GM19452 (cell line): ENCODE measurements at regions not wholly inside any gene's neighbourhood (a gene's known extent, or its start where the extent isn't known, plus 50 kb on each side); places are given as distances from the start of the nearest gene placed in this dataset.

Experiments
- ATAC-seq: cut with Tn5 transposase; IDR thresholded peaks from one replicate; pipeline ENCODE4 v1.9.1; 2021; ENCODE audit not compliant: unreplicated experiment

- ATAC-seq: no peak
These were observed 321.0 kb upstream of the RTL1 start for GRCh38 chr14:101224356-101225156.

- ATAC-seq: no peak
These were observed 321.9 kb upstream of the RTL1 start for GRCh38 chr14:101225157-101226152.

GRCh38 chr14:101226265-101226602, 322.7 kb upstream of the RTL1 start:
- ATAC-seq: no peak

- no peak for ATAC-seq
These were observed 323.3 kb upstream of the RTL1 start for GRCh38 chr14:101226603-101227425.

- ATAC-seq: no peak
These were observed 324.4 kb upstream of the RTL1 start for GRCh38 chr14:101227611-101228594.

DNA sequence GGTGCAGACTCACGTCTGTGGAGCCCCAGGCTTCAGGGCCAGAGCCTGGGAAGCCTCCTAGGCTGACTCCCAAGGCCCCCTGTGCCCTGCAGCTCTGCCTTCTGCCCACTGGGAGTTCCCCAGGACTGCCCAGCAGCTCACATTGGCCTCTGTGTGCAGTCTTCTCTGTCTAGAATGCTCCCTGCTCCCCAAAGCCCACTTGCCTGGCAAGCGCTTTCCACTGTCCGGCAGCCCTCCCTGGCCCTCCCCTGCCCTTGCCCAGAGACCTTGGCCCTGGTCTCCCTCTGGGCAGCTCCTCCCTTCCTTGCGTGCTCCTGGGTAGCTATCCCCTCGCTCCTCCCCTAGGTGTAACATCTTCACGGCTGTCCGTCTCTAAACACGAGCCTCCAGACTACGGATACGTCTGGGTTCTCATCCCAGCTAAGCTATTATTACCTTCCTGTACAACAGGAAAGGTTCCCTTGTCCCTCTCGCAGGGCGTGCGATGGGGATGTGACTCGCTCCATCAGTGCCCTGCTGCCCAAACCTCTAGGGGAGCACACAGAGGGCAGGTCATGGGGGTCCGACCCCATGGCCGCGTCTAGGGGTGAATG, 325.5 kb upstream of the RTL1 start:
- ATAC-seq: no peak

DNA sequence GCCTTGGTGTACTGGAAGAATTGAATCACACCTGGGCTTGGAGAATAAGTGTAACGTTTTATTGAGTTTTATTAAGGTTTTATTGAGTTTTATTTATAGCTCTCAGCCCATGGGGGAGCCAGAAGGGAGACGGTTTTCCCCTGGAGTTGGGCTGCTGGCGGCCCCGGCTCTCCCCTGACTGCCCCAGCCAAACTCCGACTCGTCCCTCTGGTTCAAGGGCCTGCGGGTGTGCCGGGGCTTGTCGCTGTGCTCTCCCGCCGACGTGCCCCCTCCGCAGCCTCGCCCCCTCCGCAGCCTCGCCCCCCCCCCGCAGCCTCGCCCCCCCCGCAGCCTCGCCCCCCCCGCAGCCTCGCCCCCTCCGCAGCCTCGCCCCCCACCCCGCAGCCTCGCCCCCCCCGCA, 326.1 kb upstream of the RTL1 start:
- ATAC-seq: no peak

- ATAC-seq: no peak
These were observed 326.8 kb upstream of the RTL1 start for GRCh38 chr14:101230161-101230850.

DNA sequence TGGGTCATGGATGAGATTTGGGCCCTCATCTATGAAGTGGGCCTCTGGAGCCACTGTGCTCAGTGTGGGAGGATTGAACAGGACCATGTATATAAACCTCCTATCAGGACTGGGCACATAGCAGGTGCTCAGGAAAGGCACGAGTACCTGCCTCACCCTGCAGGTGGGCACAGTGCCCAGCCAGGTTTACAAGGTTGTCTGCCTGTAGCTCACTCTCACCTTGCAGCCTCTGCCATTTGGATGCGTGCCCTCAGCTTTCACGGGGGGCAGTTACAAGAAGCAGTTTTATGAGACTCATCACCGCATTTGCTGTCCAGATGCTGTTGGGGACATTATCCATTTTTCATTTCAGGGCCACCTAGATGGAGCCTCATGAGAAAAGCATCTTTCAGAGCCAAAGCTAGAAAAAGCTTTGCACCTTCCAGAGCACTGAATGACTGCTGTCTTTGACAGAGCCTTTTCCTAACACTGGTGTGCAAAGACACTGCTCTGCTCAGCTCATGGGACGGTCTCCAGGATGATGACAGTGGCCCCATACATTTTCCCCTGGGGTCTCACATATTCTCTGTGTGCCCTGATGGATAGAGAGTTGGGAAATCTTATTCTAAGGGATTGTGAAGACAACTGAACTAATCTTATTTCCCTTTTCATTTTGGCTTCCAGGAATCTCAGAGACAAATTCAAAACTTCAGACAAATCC, 327.5 kb upstream of the RTL1 start:
- ATAC-seq: no peak

- no peak for ATAC-seq
These were observed 328.3 kb upstream of the RTL1 start for GRCh38 chr14:101231828-101232227.

DNA sequence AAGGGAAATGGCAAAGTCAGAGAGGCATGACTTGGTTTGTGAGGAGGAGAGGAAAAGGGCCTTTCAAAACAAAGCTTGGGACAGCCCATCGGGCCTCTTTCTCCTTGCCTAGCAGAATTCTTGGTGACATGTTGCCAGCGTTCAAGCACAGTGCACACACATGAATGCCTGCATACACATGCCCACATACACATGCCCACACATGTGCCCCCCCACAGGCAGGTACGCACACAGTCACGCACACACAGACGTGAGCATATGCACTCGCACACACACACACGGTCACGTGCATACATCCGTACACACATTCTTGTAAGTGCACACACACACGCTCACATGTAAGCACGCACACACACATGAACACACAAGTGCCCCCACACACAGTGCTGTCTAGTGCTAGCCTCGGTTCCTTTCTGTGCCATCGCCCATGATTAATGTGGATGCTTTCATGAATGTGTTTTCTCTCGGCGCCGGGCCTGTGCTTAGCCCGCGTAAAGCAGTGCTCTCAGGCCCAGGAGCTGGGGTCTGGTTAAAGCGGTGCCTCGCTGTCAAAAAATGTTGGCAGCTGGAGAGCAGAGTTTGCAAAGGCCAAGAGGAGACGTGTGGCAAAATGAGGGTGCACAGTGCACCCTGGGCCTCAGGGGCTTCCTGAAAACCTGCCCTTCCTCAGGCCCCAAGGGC, 328.8 kb upstream of the DIO3 start:
- no peak for ATAC-seq

- ATAC-seq: no peak
These were observed 328.3 kb upstream of the DIO3 start for GRCh38 chr14:101233021-101233366.

GRCh38 chr14:101233391-101233790, 327.9 kb upstream of the DIO3 start:
- ATAC-seq: no peak

DNA sequence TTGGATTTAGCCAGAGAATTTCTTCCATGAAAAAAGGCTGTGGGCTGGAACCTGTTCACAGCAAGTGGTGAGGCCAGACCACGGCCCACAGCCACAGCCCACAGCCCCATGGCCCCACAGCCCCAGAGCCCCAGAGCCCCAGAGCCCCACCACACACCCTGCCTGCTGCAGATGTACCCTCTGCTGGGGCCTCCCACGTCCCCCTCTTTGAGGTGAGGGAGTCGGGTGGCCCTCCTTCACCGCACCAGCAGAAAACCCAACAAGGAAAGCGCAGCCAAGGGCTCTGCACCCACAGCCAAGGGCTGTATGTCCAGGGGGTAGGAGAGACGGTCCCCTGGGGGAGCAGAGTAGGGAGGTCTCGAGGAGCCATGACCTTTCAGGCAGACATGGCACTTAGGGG, 327.5 kb upstream of the DIO3 start:
- no peak for ATAC-seq

- no peak for ATAC-seq
These were observed 326.9 kb upstream of the DIO3 start for GRCh38 chr14:101234244-101234937.

- ATAC-seq: no peak
These were observed 326.3 kb upstream of the DIO3 start for GRCh38 chr14:101234999-101235334.

DNA sequence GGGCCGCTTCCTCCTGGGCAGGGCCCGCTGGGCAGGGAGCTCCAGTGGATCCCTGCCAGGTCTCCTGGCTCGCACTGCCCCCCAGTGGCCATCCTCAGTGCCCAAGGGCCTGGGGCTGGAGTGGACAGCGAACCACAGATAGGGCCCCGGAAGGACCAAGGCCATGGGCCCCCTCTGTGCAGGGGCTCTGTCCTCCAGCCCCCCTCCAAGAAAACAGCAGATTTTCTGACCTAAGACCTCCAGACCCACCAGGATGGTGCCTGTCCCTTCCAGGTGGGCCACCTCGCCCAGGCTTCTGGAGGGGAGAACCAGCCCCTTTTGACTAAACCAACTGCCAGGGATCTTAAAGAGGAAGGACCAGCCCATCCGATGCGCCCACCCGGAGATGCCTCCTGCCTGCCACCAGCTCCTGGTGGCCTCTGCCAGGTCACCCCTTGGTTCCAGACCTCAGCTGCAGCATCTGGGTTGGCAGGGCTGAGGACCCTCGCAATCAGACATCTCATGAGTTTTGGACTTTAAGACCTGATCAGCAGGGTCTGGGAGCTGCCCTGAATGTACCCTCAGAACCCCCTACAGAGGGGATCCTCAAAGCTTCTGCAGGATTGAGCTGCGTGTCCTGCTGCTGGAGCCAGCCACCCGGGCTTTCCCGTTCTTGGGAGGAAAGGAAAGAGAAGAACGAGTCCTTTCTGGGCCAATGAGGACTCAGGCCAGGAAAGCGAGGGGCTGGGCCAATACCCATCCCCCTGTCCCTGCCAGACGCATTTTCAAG, 325.8 kb upstream of the DIO3 start:
- no peak for ATAC-seq
